ENCODE measurements at regions not wholly inside any gene's neighbourhood (a gene's known extent, or its start where the extent isn't known, plus 50 kb on each side); places are given as distances from the start of the nearest gene placed in this dataset.

GRCh38 chr3:104870276-104870675 is 496.4 kb upstream of the ALCAM start:
- Histone ChIP-seq H2AK5ac (ENCODE audit: insufficient read length, low read length) (no peak overlapping the region), H3K4me2 (ENCODE audit: insufficient read depth, insufficient read length, low read length) (no peak overlapping the region), H4K20me1 (ENCODE audit: control insufficient read depth, insufficient read depth, insufficient read length) (no peaks in the 10 kb centered on the region), H2AFZ (ENCODE audit: low read length) (no peak overlapping the region), H3K4ac (ENCODE audit: low read depth, low read length) (no peak overlapping the region), H2BK5ac (ENCODE audit: insufficient read length, low read length) (no peak overlapping the region), H3K27me3 (ENCODE audit: insufficient read depth, low read length) (no peaks in the 10 kb centered on the region), H3K4me1 (ENCODE audit: insufficient read depth, low read length) (no peaks in the 10 kb centered on the region), H3K79me1 (ENCODE audit: insufficient read depth, low read depth, low read length, poor library complexity, severe bottlenecking) (no peaks in the 10 kb centered on the region), H3K23ac (ENCODE audit: insufficient read length, low read depth, low read length) (no peak overlapping the region), H3K23me2 (ENCODE audit: insufficient read length, low read depth, low read length, poor library complexity, severe bottlenecking) (no peaks in the 10 kb centered on the region), H3K79me2 (ENCODE audit: insufficient read depth, low read length) (no peaks in the 10 kb centered on the region), H4K8ac (replicated peaks; ENCODE audit: insufficient read length, low read depth, low read length) (no peak overlapping the region), H3K9ac (ENCODE audit: extremely low read depth, insufficient read length, low read length) (no peak overlapping the region), H3K14ac (ENCODE audit: insufficient read depth, low read length) (no peak overlapping the region), H3K27ac (ENCODE audit: insufficient read length, low read depth, low read length) (no peak overlapping the region), H3K18ac (ENCODE audit: insufficient read length, low read depth, low read length) (no peak overlapping the region), H3K9me3 (ENCODE audit: control insufficient read depth, low read depth, low read length) (no peaks in the 10 kb centered on the region), H4K91ac (ENCODE audit: insufficient read length, low read depth, low read length) (no peak overlapping the region), H3K56ac (ENCODE audit: insufficient read length, low read depth, low read length) (no peak overlapping the region), H2BK15ac (ENCODE audit: low read depth, low read length) (no peak overlapping the region), H2BK20ac (ENCODE audit: low read depth, low read length, poor library complexity, severe bottlenecking) (no peak overlapping the region), H4K5ac (ENCODE audit: insufficient read length, low read depth, low read length) (no peak overlapping the region), H2BK120ac (ENCODE audit: low read depth, low read length, poor library complexity, severe bottlenecking) (no peak overlapping the region), H3T11ph (ENCODE audit: low read length) (no peak overlapping the region), H2BK12ac (ENCODE audit: insufficient read length, low read depth, low read length) (no peak overlapping the region)
- WGBS (ENCODE audit: extremely low coverage, insufficient read length, low lambda C conversion rate), result no CpG with 5 or more reads among the region's 1 CpG
- Mint-ChIP-seq H3K36me3 (ENCODE audit: insufficient read depth in 1 of 3, low read depth in 3 of 3) (no peaks in the 10 kb centered on the region), H3K9me3 (no peaks in the 10 kb centered on the region), H3K4me3 (no peak overlapping the region), H3K4me1 (no peaks in the 10 kb centered on the region), H3K27me3 (ENCODE audit: low read depth) (no peaks in the 10 kb centered on the region), H3K27ac (no peak overlapping the region)
- no peak for DNase-seq
- TF ChIP-seq CTCF (conservative IDR thresholded peaks at IDR 0.05), result no peak
